ENCODE measurements at regions not wholly inside any gene's neighbourhood (a gene's known extent, or its start where the extent isn't known, plus 50 kb on each side); places are given as distances from the start of the nearest gene placed in this dataset.
"Not testable (repeated sequence)": the region's sequence is repeated elsewhere in the genome, so short reads cannot be mapped to it uniquely, and the experiment has no call there.

DNA sequence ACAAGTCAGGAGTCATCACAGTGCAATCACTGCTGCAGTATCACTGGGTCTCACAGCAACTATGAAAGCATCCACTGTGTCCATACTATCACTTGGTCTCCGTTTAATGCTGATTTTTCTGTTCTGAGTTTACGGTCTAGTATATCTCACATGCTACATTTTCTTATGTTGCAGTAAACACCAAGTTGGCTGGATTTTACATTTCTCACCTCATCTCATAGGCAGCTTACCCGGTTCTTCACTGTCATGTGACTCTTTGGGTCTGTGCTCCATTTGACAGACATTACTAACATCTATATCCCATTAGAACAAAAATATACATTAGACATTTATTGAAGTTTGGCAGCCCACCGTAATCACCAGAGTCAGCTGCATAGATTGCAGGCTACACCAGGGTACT is 115.7 kb upstream of the PRMT8 start:
- H3K9me3 ChIP-seq (ENCODE audit: low read length), result no peaks in the 10 kb centered on the region
- Mint-ChIP-seq H3K27me3 (peaks cover 13 to 20% of the 10 kb centered on the region in 2 donors), H3K27ac (no peak overlapping the region), H3K36me3 (no peaks in the 10 kb centered on the region), H3K4me1 (no peaks in the 10 kb centered on the region), H3K9me3 (peaks cover 0 to 2% (median 0%) of the 10 kb centered on the region in 5 donors), H3K4me3 (no peak overlapping the region)
- H3K27me3 ChIP-seq (ENCODE audit: insufficient read depth, low read length, poor library complexity, severe bottlenecking), result no peaks in the 10 kb centered on the region
- no peaks in the 10 kb centered on the region for H3K4me1 ChIP-seq (ENCODE audit: insufficient read depth, low read length)
- no peaks in the 10 kb centered on the region for H3K36me3 ChIP-seq (ENCODE audit: insufficient read depth, low read length)
- ChIA-PET POLR2A (no interaction called here), CTCF (no interaction called here)
- H3K27ac ChIP-seq (ENCODE audit: low read depth, low read length), result no peak overlapping the region
- DNase-seq, result no peak
- H3K4me3 ChIP-seq (ENCODE audit: low read length), result no peak overlapping the region

DNA sequence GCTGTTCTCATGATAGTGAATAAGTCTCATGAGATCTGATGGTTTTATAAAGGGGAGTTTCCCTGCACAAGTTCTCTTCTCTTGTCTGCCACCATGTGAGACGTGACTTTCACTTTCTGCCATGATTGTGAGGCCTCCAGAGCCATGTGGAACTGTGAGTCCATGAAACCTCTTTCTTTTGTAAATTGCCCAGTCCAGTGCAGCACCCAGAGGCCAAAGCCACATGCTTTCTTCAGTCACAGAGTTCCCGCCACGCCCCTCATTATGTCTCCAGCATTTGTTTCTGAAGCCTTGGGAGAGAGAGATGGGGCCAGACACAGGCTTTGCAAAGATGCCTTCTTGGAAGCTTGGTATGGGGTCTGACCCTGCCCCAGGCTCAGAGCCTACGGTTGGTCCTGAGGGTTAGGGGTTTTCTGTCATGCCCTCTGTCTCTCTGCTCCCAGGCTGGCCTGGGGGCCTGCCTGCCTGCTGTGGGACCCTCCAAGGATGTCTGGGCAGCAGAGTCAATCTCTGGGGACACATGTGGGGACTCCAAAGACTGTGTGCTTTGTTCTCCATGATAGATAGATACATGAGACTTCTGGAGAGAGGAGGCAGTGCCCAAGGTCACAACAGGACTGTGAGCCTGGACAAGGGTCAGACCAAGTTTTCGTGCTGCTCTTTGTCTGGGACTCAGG is 114.1 kb upstream of the PRMT8 start:
- H3K4me1 Mint-ChIP-seq, result no peaks in the 10 kb centered on the region
- Histone ChIP-seq H3K9me3 (ENCODE audit: low read length) (no peaks in the 10 kb centered on the region), H3K27ac (ENCODE audit: low read depth, low read length) (no peak overlapping the region), H3K27me3 (ENCODE audit: insufficient read depth, low read length, poor library complexity, severe bottlenecking) (no peaks in the 10 kb centered on the region), H3K4me1 (ENCODE audit: insufficient read depth, low read length) (no peaks in the 10 kb centered on the region), H3K36me3 (ENCODE audit: insufficient read depth, low read length) (no peaks in the 10 kb centered on the region), H3K4me3 (ENCODE audit: low read length) (no peak overlapping the region)
- H3K9me3 Mint-ChIP-seq, result peaks cover 0 to 2% (median 0%) of the 10 kb centered on the region in 5 donors
- peaks cover 20% of the 10 kb centered on the region in 2 donors for H3K27me3 Mint-ChIP-seq
- POLR2A ChIA-PET, result no interaction called here
- no peaks in the 10 kb centered on the region for H3K36me3 Mint-ChIP-seq
- DNase-seq, result no peak
- H3K27ac Mint-ChIP-seq, result no peak overlapping the region
- CTCF ChIA-PET, result no interaction called here
- no peak overlapping the region for H3K4me3 Mint-ChIP-seq

DNA sequence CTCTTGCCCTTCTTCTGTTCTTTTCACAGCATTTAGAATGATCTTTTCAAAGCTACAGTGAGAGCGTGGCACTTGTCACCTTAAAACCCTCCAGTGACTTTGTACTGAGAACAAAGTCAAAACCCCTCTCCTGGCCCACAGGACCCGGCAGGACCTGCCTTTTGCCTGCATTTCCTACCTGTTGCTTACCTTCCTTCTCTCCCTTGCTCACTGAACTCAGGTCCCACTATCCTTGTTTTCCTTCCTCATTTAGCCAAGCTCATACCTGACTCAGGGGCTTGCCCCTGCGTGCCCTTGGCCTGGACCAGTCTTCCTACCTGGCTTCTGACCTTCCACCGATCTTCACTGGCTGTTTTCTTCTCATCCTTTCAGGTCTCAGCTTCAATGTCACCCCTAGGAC is 112.3 kb upstream of the PRMT8 start:
- no peak overlapping the region for H3K27ac ChIP-seq (ENCODE audit: low read depth, low read length)
- Mint-ChIP-seq H3K27ac (no peak overlapping the region), H3K4me1 (no peaks in the 10 kb centered on the region), H3K4me3 (no peak overlapping the region), H3K9me3 (peaks cover 0 to 2% (median 0%) of the 10 kb centered on the region in 5 donors), H3K27me3 (peaks cover 20 to 27% of the 10 kb centered on the region in 2 donors), H3K36me3 (no peaks in the 10 kb centered on the region)
- POLR2A ChIA-PET, result no interaction called here
- H3K27me3 ChIP-seq (ENCODE audit: insufficient read depth, low read length, poor library complexity, severe bottlenecking), result no peaks in the 10 kb centered on the region
- H3K36me3 ChIP-seq (ENCODE audit: insufficient read depth, low read length), result no peaks in the 10 kb centered on the region
- H3K4me1 ChIP-seq (ENCODE audit: insufficient read depth, low read length), result no peaks in the 10 kb centered on the region
- no peaks in the 10 kb centered on the region for H3K9me3 ChIP-seq (ENCODE audit: low read length)
- no peak overlapping the region for H3K4me3 ChIP-seq (ENCODE audit: low read length)
- CTCF ChIA-PET, result no interaction called here
- no peak for DNase-seq

DNA sequence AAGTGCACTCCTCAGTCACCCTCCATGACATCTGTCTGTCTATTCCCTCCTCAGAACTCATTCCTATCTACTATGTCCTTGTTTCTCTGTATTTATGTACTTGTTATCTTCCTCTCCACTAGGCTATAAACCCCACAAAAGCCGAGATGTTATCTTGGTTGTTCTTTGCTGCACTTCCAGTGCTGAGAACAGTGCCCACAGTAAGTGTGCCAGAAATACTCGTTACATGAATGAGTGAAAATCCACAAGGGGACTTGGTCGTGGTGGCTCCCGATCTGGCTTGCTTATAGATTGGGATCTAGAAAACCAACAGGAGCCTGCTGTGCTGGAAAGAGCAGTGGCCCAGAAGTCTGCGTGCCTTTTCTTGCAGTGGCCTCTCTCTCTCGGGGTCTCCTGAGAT is 111.9 kb upstream of the PRMT8 start:
- Mint-ChIP-seq H3K4me3 (no peak overlapping the region), H3K27me3 (peaks cover 20 to 30% of the 10 kb centered on the region in 2 donors), H3K9me3 (peaks cover 0 to 2% (median 0%) of the 10 kb centered on the region in 5 donors), H3K4me1 (no peaks in the 10 kb centered on the region), H3K36me3 (no peaks in the 10 kb centered on the region), H3K27ac (no peak overlapping the region)
- no peaks in the 10 kb centered on the region for H3K36me3 ChIP-seq (ENCODE audit: insufficient read depth, low read length)
- no peaks in the 10 kb centered on the region for H3K9me3 ChIP-seq (ENCODE audit: low read length)
- no peak overlapping the region for H3K27ac ChIP-seq (ENCODE audit: low read depth, low read length)
- CTCF ChIA-PET, result no interaction called here
- no peak for DNase-seq
- H3K4me3 ChIP-seq (ENCODE audit: low read length), result no peak overlapping the region
- POLR2A ChIA-PET, result no interaction called here
- no peaks in the 10 kb centered on the region for H3K4me1 ChIP-seq (ENCODE audit: insufficient read depth, low read length)
- no peaks in the 10 kb centered on the region for H3K27me3 ChIP-seq (ENCODE audit: insufficient read depth, low read length, poor library complexity, severe bottlenecking)

DNA sequence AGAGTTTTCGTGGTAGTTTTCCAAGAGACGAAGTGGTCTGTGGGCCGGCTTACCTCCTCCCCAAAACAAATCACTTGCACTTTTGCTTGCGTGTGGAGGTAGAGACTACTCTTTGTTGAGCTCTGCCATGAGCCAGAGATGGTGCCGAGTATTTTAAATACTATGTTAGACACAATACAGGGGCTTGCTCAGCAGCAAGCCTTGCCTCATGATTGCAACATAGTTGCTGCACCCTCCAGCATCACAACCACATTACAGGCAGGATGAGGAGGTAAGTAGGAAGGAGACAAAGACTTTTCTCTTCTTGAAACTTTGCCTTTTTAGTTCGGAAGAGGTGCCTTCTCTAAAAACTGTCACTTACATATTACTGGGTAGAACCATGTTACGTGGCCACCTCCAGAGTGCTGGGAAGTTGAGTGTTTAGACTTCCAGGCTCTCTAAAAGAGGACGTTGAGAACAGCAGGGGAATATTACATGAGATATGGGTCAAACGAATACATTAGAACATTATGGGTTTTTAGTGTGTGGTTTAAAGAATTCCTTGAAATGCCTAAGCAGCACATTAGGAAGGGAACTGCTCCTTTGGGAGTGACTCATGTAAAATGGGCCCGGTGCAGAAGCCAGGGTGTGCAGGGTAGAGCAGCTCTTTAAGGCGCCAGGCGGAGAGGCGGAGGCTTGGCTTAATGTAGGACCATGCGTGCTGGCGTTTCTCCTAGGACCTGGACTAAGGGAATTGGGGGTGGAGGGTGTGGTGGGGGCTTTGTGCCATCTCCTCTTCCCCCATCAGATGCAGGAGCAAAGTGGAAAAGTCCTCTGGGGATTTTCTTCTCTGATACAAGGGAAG is 110.6 kb upstream of the PRMT8 start:
- H3K27ac ChIP-seq (ENCODE audit: low read depth, low read length), result no peak overlapping the region
- CTCF ChIA-PET, result no interaction called here
- H3K4me3 Mint-ChIP-seq, result peak overlapping the region in 1 of 7 donors; percentile 38

DNA sequence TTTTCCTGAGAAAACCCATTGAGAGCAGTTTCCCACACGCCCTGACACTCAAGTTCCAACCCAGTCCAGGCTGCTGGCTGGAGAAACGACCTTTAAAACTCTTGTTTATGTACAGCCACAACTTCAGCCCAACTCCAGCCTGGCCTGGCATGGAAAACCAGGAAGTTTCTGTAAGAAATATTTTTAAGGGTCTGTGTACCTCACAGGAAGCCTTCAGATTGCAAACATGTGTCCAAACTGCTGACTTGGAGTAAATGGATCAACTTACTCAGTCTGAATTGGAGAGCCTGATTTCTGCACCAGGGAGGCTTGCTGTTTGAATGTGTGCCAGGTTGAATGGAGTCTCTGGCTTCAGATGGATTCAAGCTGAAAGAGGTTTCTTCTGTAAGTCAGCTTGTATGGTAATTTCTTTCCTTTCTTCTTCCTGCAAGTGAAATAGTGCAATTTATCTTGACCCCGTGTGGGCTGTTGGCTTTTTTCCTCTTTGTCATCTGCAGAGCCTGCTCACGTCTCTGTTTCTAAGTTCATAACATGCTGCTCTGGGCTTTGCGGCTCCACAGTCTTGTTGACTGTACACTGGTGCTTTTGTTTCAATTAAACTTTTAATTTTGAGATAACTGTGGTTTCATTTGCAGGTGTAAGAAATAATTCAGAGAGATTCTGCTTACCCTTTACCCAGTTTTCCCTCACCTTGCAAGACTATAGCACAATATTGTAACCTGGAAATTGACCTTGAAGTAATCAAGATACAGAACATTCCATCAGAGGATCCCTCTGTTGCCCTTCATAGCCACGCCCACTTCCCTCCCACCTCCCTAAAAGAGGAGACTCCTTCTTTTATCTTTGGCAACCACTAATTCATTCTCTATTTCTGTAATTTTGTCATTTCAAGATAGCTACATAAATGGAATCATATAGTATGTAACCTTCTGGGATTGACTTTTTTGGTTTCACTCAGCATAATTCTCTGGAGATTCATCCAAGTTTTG is 109.7 kb upstream of the PRMT8 start:
- H3K4me1 Mint-ChIP-seq, result no peaks in the 10 kb centered on the region
- no peaks in the 10 kb centered on the region for H3K4me1 ChIP-seq (ENCODE audit: insufficient read depth, low read length)
- H3K9me3 Mint-ChIP-seq, result peaks cover 0 to 2% (median 0%) of the 10 kb centered on the region in 5 donors
- H3K4me3 ChIP-seq (ENCODE audit: low read length), result no peak overlapping the region
- POLR2A ChIA-PET, result no interaction called here
- H3K36me3 ChIP-seq (ENCODE audit: insufficient read depth, low read length), result no peaks in the 10 kb centered on the region
- H3K9me3 ChIP-seq (ENCODE audit: low read length), result no peaks in the 10 kb centered on the region
- no peak overlapping the region for H3K4me3 Mint-ChIP-seq
- H3K27ac Mint-ChIP-seq, result no peak overlapping the region
- H3K27ac ChIP-seq (ENCODE audit: low read depth, low read length), result no peak overlapping the region
- CTCF ChIA-PET, result no interaction called here
- H3K27me3 Mint-ChIP-seq, result peaks cover 14 to 38% of the 10 kb centered on the region in 2 donors
- H3K36me3 Mint-ChIP-seq, result no peaks in the 10 kb centered on the region
- DNase-seq, result no peak
- no peaks in the 10 kb centered on the region for H3K27me3 ChIP-seq (ENCODE audit: insufficient read depth, low read length, poor library complexity, severe bottlenecking)

More for the DNA sequence above, 110.6 kb upstream of the PRMT8 start:
- POLR2A ChIA-PET, result no interaction called here
- Histone ChIP-seq H3K27me3 (ENCODE audit: insufficient read depth, low read length, poor library complexity, severe bottlenecking) (no peaks in the 10 kb centered on the region), H3K4me1 (ENCODE audit: insufficient read depth, low read length) (no peaks in the 10 kb centered on the region), H3K36me3 (ENCODE audit: insufficient read depth, low read length) (no peaks in the 10 kb centered on the region), H3K9me3 (ENCODE audit: low read length) (no peaks in the 10 kb centered on the region), H3K4me3 (ENCODE audit: low read length) (no peak overlapping the region)
- H3K27me3 Mint-ChIP-seq, result peaks cover 18 to 30% of the 10 kb centered on the region in 2 donors
- DNase-seq, result no peak
- H3K36me3 Mint-ChIP-seq, result no peaks in the 10 kb centered on the region
- no peaks in the 10 kb centered on the region for H3K4me1 Mint-ChIP-seq
- peak overlapping the region in 1 of 8 donors; percentile 25 for H3K27ac Mint-ChIP-seq
- peaks cover 0 to 2% (median 0%) of the 10 kb centered on the region in 5 donors for H3K9me3 Mint-ChIP-seq

DNA sequence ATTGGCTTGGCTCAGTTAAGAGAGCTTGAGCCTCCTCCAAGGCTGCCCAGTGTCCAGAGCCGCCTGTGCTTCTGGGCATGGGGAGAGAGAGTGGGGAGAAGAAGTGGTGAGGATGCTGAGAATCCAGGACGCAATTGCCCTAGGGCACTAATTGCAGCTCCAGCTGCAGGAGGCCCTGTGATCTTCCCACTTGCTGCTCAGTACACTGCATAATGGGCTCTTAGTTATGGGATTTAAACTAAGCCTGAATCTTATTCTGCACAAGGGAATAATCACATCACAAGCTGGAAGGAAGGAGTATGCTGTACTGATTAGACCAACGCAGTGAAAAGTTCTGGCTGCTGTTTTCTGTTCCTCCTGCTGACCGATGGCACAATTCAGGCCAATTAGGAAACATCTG is 101.0 kb upstream of the PRMT8 start:
- no peak overlapping the region for H3K27ac Mint-ChIP-seq
- no peaks in the 10 kb centered on the region for H3K36me3 Mint-ChIP-seq
- no peaks in the 10 kb centered on the region for H3K4me1 ChIP-seq (ENCODE audit: insufficient read depth, low read length)
- no peak for DNase-seq
- H3K27me3 Mint-ChIP-seq, result peaks cover 6 to 37% of the 10 kb centered on the region in 2 donors
- no peak overlapping the region for H3K4me3 ChIP-seq (ENCODE audit: low read length)
- no peak overlapping the region for H3K4me3 Mint-ChIP-seq
- POLR2A ChIA-PET, result no interaction called here
- peaks cover 0 to 3% (median 0%) of the 10 kb centered on the region in 5 donors for H3K9me3 Mint-ChIP-seq
- CTCF ChIA-PET, result no interaction called here
- no peaks in the 10 kb centered on the region for H3K27me3 ChIP-seq (ENCODE audit: insufficient read depth, low read length, poor library complexity, severe bottlenecking)
- H3K9me3 ChIP-seq (ENCODE audit: low read length), result no peaks in the 10 kb centered on the region
- H3K4me1 Mint-ChIP-seq, result no peaks in the 10 kb centered on the region
- no peak overlapping the region for H3K27ac ChIP-seq (ENCODE audit: low read depth, low read length)
- no peaks in the 10 kb centered on the region for H3K36me3 ChIP-seq (ENCODE audit: insufficient read depth, low read length)

DNA sequence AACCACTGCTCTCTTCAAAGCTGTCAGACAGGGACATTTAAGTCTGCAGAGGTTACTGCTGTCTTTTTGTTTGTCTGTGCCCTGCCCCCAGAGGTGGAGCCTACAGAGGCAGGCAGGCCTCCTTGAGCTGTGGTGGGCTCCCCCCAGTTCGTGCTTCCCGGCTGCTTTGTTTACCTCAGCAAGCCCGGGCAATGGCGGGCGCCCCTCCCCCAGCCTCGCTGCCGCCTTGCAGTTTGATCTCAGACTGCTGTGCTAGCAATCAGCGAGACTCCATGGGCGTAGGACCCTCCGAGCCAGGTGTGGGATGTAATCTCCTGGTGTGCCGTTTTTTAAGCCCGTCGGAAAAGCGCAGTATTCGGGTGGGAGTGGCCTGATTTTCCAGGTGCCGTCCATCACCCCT is 93.4 kb upstream of the PRMT8 start:
- H3K4me3 ChIP-seq (ENCODE audit: low read length); POLR2A ChIA-PET; H3K36me3 Mint-ChIP-seq; DNase-seq; H3K9me3 ChIP-seq (ENCODE audit: low read length); H3K4me1 Mint-ChIP-seq; H3K27ac ChIP-seq (ENCODE audit: low read depth, low read length); H3K4me1 ChIP-seq (ENCODE audit: insufficient read depth, low read length); CTCF ChIA-PET; H3K4me3 Mint-ChIP-seq; H3K27me3 ChIP-seq (ENCODE audit: insufficient read depth, low read length, poor library complexity, severe bottlenecking); H3K36me3 ChIP-seq (ENCODE audit: insufficient read depth, low read length); H3K27ac Mint-ChIP-seq: not testable (repeated sequence)
- peaks cover 24 to 44% of the 10 kb centered on the region in 2 donors for H3K27me3 Mint-ChIP-seq
- peaks cover 0 to 12% (median 0%) of the 10 kb centered on the region in 5 donors for H3K9me3 Mint-ChIP-seq
